Mesendoderm (in vitro differentiated cells): ENCODE measurements at regions not wholly inside any gene's neighbourhood (a gene's known extent, or its start where the extent isn't known, plus 50 kb on each side); places are given as distances from the start of the nearest gene placed in this dataset.

Experiments
- DNase-seq: peaks from one replicate; pipeline ENCODE4 v3.0.0; 2013
- H2AK5ac ChIP-seq: 2 replicates; pipeline ENCODE4 v1.6.1; 2013; ENCODE audit warnings: low read length, inconsistent platforms
- H2BK120ac ChIP-seq: 2 replicates; pipeline ENCODE4 v1.6.1; 2013; ENCODE audit warnings: low read depth, mild to moderate bottlenecking, low read length, moderate library complexity, mixed read lengths
- H2BK15ac ChIP-seq: replicated peaks from 2 replicates; pipeline ENCODE4 v1.6.1; 2013; ENCODE audit warnings: low read depth, mild to moderate bottlenecking, moderate library complexity
- H2BK5ac ChIP-seq: 2 replicates; pipeline ENCODE4 v1.6.1; 2013; ENCODE audit warnings: low read length, inconsistent platforms
- H3K18ac ChIP-seq: 2 replicates; pipeline ENCODE4 v1.6.1; 2013; ENCODE audit warnings: mild to moderate bottlenecking, low read length, mixed read lengths
- H3K23ac ChIP-seq: one replicate; pipeline ENCODE4 v1.6.1; 2013; ENCODE audit warnings: low read length
- H3K27ac ChIP-seq: 2 replicates; pipeline ENCODE4 v1.5.1; 2013; ENCODE audit warnings: low read depth, mild to moderate bottlenecking, inconsistent platforms, low read length, moderate library complexity
- H3K27me3 ChIP-seq: 2 replicates; pipeline ENCODE4 v1.6.1; 2013; ENCODE audit warnings: low read length, control low read depth, mild to moderate bottlenecking, inconsistent platforms; ENCODE audit not compliant: insufficient read depth, poor library complexity
- H3K36me3 ChIP-seq: 2 replicates; pipeline ENCODE4 v1.6.1; 2013; ENCODE audit warnings: low read length, inconsistent platforms; ENCODE audit not compliant: control insufficient read depth, insufficient read depth
- H3K4ac ChIP-seq: one replicate; pipeline ENCODE4 v1.6.1; 2013; ENCODE audit warnings: low read depth, mild to moderate bottlenecking, low read length, moderate library complexity
- H3K4me1 ChIP-seq: 2 replicates; pipeline ENCODE4 v1.6.1; 2013; ENCODE audit warnings: low read depth, low read length, inconsistent platforms; ENCODE audit not compliant: control insufficient read depth
- H3K4me2 ChIP-seq: 2 replicates; pipeline ENCODE4 v1.6.1; 2013; ENCODE audit warnings: low read length
- H3K4me3 ChIP-seq: 2 replicates; pipeline ENCODE4 v1.5.1; 2013; ENCODE audit warnings: mild to moderate bottlenecking, low read length
- H3K56ac ChIP-seq: one replicate; pipeline ENCODE4 v1.6.1; 2013; ENCODE audit warnings: low read length
- H3K79me1 ChIP-seq: 2 replicates; pipeline ENCODE4 v1.6.1; 2013; ENCODE audit warnings: low read length, inconsistent platforms
- H3K79me2 ChIP-seq: 2 replicates; pipeline ENCODE4 v1.6.1; 2013; ENCODE audit warnings: mild to moderate bottlenecking, low read length; ENCODE audit not compliant: control insufficient read depth, insufficient read depth
- H3K9ac ChIP-seq: 2 replicates; pipeline ENCODE4 v1.6.1; 2013; ENCODE audit warnings: low read length, inconsistent platforms
- H4K5ac ChIP-seq: one replicate; pipeline ENCODE4 v1.6.1; 2013; ENCODE audit warnings: low read length
- H4K8ac ChIP-seq: one replicate; pipeline ENCODE4 v1.6.1; 2013; ENCODE audit warnings: low read depth, mild to moderate bottlenecking, control low read depth, low read length, moderate library complexity
- WGBS: extraction: QIAGEN DNeasy Blood & Tissue Kit; methylation state at CpG from one replicate; pipeline ENCODE4 v1.1.7; 2013; ENCODE audit warnings: low lambda C conversion rate, missing lambda C conversion rate; ENCODE audit not compliant: insufficient coverage; ENCODE audit errors: extremely low coverage; 5-methylcytosine and 5-hydroxymethylcytosine counted together

DNA sequence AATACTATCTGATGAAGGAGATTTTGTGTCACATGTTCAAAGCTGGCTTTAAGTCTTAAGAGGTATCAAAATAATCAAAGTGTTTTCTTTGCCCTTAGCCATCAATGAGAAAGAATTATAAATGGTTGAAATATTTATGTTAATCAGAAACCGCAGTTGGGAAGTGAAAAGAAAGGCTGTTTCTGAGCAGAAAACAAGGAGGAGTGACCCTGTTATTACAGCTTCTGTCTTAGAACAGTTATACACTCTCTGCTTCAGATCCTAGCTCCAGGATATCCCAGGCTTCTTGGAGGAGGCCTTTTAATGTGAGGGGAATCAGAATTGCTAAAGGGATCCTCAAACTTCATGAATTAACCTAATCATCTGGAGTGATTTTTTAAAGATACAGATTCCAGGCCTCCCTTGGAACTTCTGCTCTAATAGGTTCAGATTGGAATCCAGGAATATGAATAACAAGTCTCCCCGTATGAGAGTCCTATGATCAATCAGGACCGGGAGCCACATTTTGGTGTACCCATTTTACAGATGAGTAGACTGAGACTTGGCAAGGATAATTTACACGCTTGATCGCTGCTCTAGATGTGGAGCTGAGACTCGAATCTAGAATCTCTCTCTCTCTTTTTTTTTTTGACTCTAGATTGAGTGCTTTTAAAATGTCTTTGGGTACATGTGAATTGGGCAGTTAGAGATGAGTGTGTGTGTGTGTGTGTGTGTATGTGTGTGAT lies 50.8 kb upstream of the JAG1 start:
- H3K18ac ChIP-seq, result no peak overlapping the region
- H2AK5ac ChIP-seq, result no peak overlapping the region
- no peak overlapping the region for H3K27ac ChIP-seq
- DNase-seq, result no peak
- H3K36me3 ChIP-seq, result no peaks in the 10 kb centered on the region
- H3K4me2 ChIP-seq, result no peak overlapping the region
- no peak overlapping the region for H3K4me3 ChIP-seq
- no peak overlapping the region for H2BK15ac ChIP-seq
- H3K23ac ChIP-seq, result no peak overlapping the region
- H3K9ac ChIP-seq, result no peak overlapping the region
- H4K5ac ChIP-seq, result no peak overlapping the region
- no peak overlapping the region for H4K8ac ChIP-seq
- no peak overlapping the region for H2BK120ac ChIP-seq
- H3K79me2 ChIP-seq, result no peaks in the 10 kb centered on the region
- no peaks in the 10 kb centered on the region for H3K27me3 ChIP-seq
- no peaks in the 10 kb centered on the region for H3K79me1 ChIP-seq
- H3K4me1 ChIP-seq, result no peaks in the 10 kb centered on the region
- H3K4ac ChIP-seq, result no peak overlapping the region
- no CpG with 5 or more reads among the region's 6 CpGs for WGBS
- H3K56ac ChIP-seq, result no peak overlapping the region
- no peak overlapping the region for H2BK5ac ChIP-seq

- Histone ChIP-seq H3K9ac (no peak overlapping the region), H4K8ac (no peak overlapping the region), H3K79me1 (no peaks in the 10 kb centered on the region), H3K4me1 (no peaks in the 10 kb centered on the region), H3K18ac (no peak overlapping the region), H2AK5ac (no peak overlapping the region), H3K4ac (no peak overlapping the region), H4K5ac (no peak overlapping the region), H3K79me2 (no peaks in the 10 kb centered on the region), H2BK5ac (no peak overlapping the region), H2BK15ac (no peak overlapping the region), H2BK120ac (no peak overlapping the region), H3K27me3 (no peaks in the 10 kb centered on the region), H3K56ac (no peak overlapping the region), H3K27ac (no peak overlapping the region), H3K23ac (no peak overlapping the region), H3K4me3 (no peak overlapping the region), H3K36me3 (no peaks in the 10 kb centered on the region), H3K4me2 (no peak overlapping the region)
- WGBS, result no CpG with 5 or more reads among the region's 8 CpGs
- DNase-seq, result no peak
Measured at GRCh38 chr20:10728873-10729670, 55.3 kb upstream of the JAG1 start.

- Histone ChIP-seq H2BK15ac (no peak overlapping the region), H4K8ac (no peak overlapping the region), H3K56ac (no peak overlapping the region), H3K4ac (no peak overlapping the region), H4K5ac (no peak overlapping the region), H3K79me1 (no peaks in the 10 kb centered on the region), H3K27me3 (no peaks in the 10 kb centered on the region), H3K4me2 (no peak overlapping the region), H2AK5ac (no peak overlapping the region), H2BK120ac (no peak overlapping the region), H3K36me3 (no peaks in the 10 kb centered on the region), H3K79me2 (no peaks in the 10 kb centered on the region), H3K23ac (no peak overlapping the region), H3K18ac (no peak overlapping the region), H3K4me3 (no peak overlapping the region), H2BK5ac (no peak overlapping the region), H3K4me1 (no peaks in the 10 kb centered on the region), H3K27ac (no peak overlapping the region), H3K9ac (no peak overlapping the region)
- DNase-seq, result no peak
Measured at GRCh38 chr20:10729785-10730184, 56.0 kb upstream of the JAG1 start.

- Histone ChIP-seq H2BK15ac (no peak overlapping the region), H3K4me2 (no peak overlapping the region), H3K18ac (no peak overlapping the region), H4K8ac (no peak overlapping the region), H3K36me3 (no peaks in the 10 kb centered on the region), H3K79me1 (no peaks in the 10 kb centered on the region), H3K27ac (no peak overlapping the region), H3K56ac (no peak overlapping the region), H3K27me3 (no peaks in the 10 kb centered on the region), H3K23ac (no peak overlapping the region), H4K5ac (no peak overlapping the region), H3K9ac (no peak overlapping the region), H2BK5ac (no peak overlapping the region), H2AK5ac (no peak overlapping the region), H3K4ac (no peak overlapping the region), H3K4me3 (no peak overlapping the region), H3K79me2 (no peaks in the 10 kb centered on the region), H3K4me1 (no peaks in the 10 kb centered on the region), H2BK120ac (no peak overlapping the region)
- DNase-seq, result no peak
- WGBS, result 100% methylated on average over 1 of the region's 1 CpG
Measured at GRCh38 chr20:10730629-10731183, 56.9 kb upstream of the JAG1 start.

GRCh38 chr20:10731190-10731965 lies 57.6 kb upstream of the JAG1 start:
- no peak overlapping the region for H3K18ac ChIP-seq
- no peaks in the 10 kb centered on the region for H3K27me3 ChIP-seq
- WGBS, result no CpG with 5 or more reads among the region's 6 CpGs
- H3K27ac ChIP-seq, result no peak overlapping the region
- DNase-seq, result no peak
- H3K4ac ChIP-seq, result no peak overlapping the region
- H3K4me3 ChIP-seq, result no peak overlapping the region
- no peaks in the 10 kb centered on the region for H3K36me3 ChIP-seq
- no peak overlapping the region for H2BK5ac ChIP-seq
- H3K4me2 ChIP-seq, result no peak overlapping the region
- H4K5ac ChIP-seq, result no peak overlapping the region
- H3K9ac ChIP-seq, result no peak overlapping the region
- H2BK120ac ChIP-seq, result no peak overlapping the region
- H3K4me1 ChIP-seq, result no peaks in the 10 kb centered on the region
- no peak overlapping the region for H4K8ac ChIP-seq
- no peak overlapping the region for H2BK15ac ChIP-seq
- H3K79me1 ChIP-seq, result no peaks in the 10 kb centered on the region
- no peaks in the 10 kb centered on the region for H3K79me2 ChIP-seq
- no peak overlapping the region for H3K23ac ChIP-seq
- no peak overlapping the region for H2AK5ac ChIP-seq
- no peak overlapping the region for H3K56ac ChIP-seq
